Body of pancreas (tissue), 4 donors: ENCODE measurements at regions not wholly inside any gene's neighbourhood (a gene's known extent, or its start where the extent isn't known, plus 50 kb on each side); places are given as distances from the start of the nearest gene placed in this dataset.

Source experiments
- POLR2A ChIP-seq, 3 donors: fragments of 450-650 bp; IDR thresholded peaks; one replicate each; pipeline ENCODE4 v1.6.1; 2016; ENCODE audit warnings: antibody characterized with exemption in 3 of 3, mild to moderate bottlenecking in 2 of 3
- TF ChIP-seq, protein P1 (sequence below), 7 experiments: fragments of 450-650 bp in 4 of 7; fragments of 200-600 bp in 3 of 7; sonication (generic) in 3 of 7; IDR thresholded peaks; one replicate each; pipeline ENCODE4 v1.5.1; 2016 to 2019; ENCODE audit warnings: antibody characterized with exemption in 7 of 7

DNA sequence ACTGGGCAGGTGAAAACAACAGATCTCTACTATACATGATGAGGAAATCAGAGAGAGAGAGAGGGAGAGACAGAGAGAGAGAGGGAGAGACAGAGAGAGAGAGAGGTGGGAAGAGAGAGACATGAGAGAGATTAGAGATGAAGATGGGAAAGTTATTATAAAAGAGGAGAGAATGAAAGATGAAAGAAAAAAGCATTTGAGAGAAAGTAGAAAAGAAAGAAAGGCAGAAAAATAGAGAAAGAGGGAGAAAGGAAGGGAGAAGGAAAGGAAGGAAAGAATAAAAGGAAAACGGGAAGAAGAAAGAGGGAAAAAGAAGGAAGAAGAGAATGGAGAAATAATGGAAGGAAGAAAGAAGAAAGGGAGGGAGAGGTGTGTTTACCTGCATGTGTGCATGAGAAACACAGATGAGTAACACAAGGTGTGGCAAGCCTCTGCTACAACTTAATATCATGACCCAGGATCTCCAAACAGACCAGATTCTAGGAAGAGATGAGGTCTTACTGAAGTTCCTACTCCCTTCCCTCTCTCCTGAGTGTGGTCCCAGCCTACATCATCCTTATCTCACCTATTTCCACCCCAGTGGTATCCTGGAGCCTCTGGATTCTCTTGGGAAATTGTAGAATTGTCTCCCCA, 176.3 kb downstream of the C12orf75 start:
- TF ChIP-seq, protein P1, sequence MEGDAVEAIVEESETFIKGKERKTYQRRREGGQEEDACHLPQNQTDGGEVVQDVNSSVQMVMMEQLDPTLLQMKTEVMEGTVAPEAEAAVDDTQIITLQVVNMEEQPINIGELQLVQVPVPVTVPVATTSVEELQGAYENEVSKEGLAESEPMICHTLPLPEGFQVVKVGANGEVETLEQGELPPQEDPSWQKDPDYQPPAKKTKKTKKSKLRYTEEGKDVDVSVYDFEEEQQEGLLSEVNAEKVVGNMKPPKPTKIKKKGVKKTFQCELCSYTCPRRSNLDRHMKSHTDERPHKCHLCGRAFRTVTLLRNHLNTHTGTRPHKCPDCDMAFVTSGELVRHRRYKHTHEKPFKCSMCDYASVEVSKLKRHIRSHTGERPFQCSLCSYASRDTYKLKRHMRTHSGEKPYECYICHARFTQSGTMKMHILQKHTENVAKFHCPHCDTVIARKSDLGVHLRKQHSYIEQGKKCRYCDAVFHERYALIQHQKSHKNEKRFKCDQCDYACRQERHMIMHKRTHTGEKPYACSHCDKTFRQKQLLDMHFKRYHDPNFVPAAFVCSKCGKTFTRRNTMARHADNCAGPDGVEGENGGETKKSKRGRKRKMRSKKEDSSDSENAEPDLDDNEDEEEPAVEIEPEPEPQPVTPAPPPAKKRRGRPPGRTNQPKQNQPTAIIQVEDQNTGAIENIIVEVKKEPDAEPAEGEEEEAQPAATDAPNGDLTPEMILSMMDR (IDR thresholded peaks at IDR 0.05) = no peak
- TF ChIP-seq POLR2A (IDR thresholded peaks at IDR 0.05) = no peak
